GM12864 (cell line): ENCODE measurements at regions not wholly inside any gene's neighbourhood (a gene's known extent, or its start where the extent isn't known, plus 50 kb on each side); places are given as distances from the start of the nearest gene placed in this dataset.

Experiments used
- DNase-seq: peaks from one replicate; pipeline ENCODE4 v3.0.0-alpha.2; 2011; ENCODE audit warnings: low read depth
- H3K4me3 ChIP-seq: 2 replicates; pipeline ENCODE4 v1.5.1; 2011; ENCODE audit warnings: mild to moderate bottlenecking, low read depth, low read length, control low read depth
- CTCF ChIP-seq: IDR thresholded peaks from 2 replicates; pipeline ENCODE4 v1.5.1; 2011; ENCODE audit warnings: low read depth, mild to moderate bottlenecking, moderate library complexity, low read length, control low read depth, inconsistent platforms; ENCODE audit errors: missing control alignments

- no peak for DNase-seq
These were observed 359.8 kb downstream of the TMEM114 start for GRCh38 chr16:8230497-8230896.

DNA sequence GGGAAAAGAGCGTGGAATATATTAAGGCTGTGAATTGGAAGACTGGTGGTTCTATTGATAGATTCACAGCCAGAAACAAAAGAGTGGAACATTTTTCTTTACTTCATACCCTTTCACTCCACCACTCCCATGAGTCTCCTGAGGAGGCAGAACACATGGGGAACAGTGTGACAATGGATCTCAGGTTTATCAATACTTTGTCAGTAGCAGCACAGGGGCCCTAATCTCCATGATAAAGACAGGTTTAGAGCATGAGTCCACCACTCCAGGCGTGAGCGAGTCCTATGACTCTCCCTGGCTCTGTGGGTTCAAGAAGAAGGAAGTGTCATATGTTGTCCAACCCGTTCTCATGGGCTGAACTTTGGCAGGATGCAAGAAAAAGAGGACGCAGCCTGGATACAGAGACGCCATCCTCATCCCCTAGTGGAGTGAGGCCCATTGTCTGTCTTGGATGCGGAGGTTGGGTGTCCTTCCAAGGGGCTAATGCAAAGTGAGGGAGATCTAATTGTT, 361.2 kb downstream of the TMEM114 start:
- H3K4me3 ChIP-seq = no peak overlapping the region
- DNase-seq = no peak
- no peak for TF ChIP-seq CTCF

More at GRCh38 chr16:8230497-8230896, 359.8 kb downstream of the TMEM114 start:
- TF ChIP-seq CTCF = no peak
- no peak overlapping the region for H3K4me3 ChIP-seq

GRCh38 chr16:8217201-8217600, 373.1 kb downstream of the TMEM114 start:
- TF ChIP-seq CTCF = no peak
- H3K4me3 ChIP-seq = no peak overlapping the region
- no peak for DNase-seq

DNA sequence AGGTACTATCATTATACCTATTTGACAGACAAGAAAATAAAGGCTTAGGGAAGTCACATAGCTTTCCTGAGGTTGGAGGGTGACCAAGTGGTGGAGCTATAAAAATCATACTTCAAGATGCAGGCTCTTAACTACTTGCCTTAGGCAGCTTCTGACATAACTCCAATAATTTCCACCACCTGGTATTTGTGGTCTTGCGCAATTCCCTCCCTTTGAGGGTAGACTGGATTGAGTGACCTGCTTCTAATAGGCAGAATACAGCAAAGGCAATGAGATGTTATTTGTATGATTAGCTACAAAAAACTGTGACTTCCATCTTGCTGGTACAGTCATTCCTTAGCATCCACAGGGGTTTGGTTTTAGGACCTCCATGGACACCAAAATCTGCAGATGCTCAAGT, 385.5 kb downstream of the TMEM114 start:
- no peak for TF ChIP-seq CTCF
- H3K4me3 ChIP-seq = no peak overlapping the region
- DNase-seq = no peak

DNA sequence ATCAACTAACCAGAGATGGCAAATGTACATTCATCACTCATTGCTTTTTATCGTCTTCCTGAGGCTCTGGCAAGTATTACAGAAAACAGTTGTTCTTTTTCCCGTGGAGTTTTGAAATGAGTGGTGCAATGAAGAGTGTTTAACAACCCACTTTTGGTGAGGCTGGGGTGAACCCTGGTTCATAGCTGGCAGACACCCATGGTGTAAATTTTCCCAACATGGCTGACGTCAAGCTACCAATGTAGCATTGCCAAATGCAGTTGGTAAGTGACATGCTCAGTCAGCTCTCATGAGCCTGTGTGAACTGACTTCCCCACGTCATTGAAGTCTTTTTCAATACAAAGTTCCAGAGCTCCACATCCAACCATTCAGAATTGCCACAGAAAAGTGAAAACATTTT, 386.2 kb downstream of the TMEM114 start:
- DNase-seq = no peak
- no peak overlapping the region for H3K4me3 ChIP-seq
- no peak for TF ChIP-seq CTCF

GRCh38 chr16:8203101-8203500, 387.2 kb downstream of the TMEM114 start:
- H3K4me3 ChIP-seq = no peak overlapping the region
- TF ChIP-seq CTCF = no peak
- no peak for DNase-seq

- no peak overlapping the region for H3K4me3 ChIP-seq
- no peak for DNase-seq
- TF ChIP-seq CTCF = no peak
These were observed 389.5 kb downstream of the TMEM114 start for GRCh38 chr16:8200839-8201238.
